Adrenal gland (tissue), 5 donors: ENCODE measurements at regions not wholly inside any gene's neighbourhood (a gene's known extent, or its start where the extent isn't known, plus 50 kb on each side); places are given as distances from the start of the nearest gene placed in this dataset.

Source experiments
- POLR2A ChIP-seq, 2 donors: fragments of 450-650 bp; IDR thresholded peaks; one replicate each; pipeline ENCODE4 v1.6.1; 2017; ENCODE audit warnings: antibody characterized with exemption in 2 of 2, mild to moderate bottlenecking in 2 of 2, moderate library complexity in 1 of 2
- TF ChIP-seq, protein P1 (sequence below), 6 experiments: fragments of 450-650 bp in 4 of 6; fragments of 200-600 bp in 2 of 6; sonication (generic) in 1 of 6; IDR thresholded peaks; 1 replicate in 5 of 6; 2 replicates in 1 of 6; pipeline versions ENCODE4 v1.5.1 to v1.8.0; 2016 to 2021; ENCODE audit warnings: antibody characterized with exemption in 6 of 6, mild to moderate bottlenecking in 2 of 6, moderate library complexity in 1 of 6
- donor health status: DM: no; HTN: no; CAD: no.

DNA sequence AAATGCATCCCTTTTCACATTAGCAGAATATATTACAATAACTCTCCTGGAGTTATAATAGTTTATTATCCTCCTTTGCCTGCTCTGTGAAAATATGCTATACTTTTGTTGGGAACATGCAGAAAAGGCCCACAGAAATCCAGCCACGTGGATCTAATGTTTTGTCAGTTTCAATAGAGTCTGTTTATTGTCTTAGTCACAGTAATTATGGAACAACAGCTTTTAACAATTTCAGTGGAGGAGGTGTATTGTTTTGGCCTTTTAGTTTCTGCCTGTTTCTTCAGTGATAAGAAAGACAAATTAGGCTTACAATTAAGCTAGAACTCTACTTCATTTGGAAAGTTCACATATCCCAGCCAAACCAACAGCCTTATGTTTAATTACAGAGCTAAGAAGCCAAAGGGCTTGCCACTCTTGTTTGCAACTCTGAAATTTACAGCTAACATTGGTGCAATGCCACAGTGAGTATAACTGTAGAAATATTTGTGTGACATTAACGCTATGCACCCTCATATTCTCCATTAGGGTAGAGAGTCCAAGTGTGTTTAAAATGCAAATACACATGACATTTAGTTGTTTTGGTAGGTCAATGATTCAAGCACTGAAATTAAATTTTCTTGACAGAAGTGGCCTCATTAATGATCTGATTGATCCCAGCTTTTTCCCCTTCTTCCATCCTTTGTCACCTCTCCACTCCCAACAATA lies 175.8 kb downstream of the USP46 start:
- TF ChIP-seq, protein P1, sequence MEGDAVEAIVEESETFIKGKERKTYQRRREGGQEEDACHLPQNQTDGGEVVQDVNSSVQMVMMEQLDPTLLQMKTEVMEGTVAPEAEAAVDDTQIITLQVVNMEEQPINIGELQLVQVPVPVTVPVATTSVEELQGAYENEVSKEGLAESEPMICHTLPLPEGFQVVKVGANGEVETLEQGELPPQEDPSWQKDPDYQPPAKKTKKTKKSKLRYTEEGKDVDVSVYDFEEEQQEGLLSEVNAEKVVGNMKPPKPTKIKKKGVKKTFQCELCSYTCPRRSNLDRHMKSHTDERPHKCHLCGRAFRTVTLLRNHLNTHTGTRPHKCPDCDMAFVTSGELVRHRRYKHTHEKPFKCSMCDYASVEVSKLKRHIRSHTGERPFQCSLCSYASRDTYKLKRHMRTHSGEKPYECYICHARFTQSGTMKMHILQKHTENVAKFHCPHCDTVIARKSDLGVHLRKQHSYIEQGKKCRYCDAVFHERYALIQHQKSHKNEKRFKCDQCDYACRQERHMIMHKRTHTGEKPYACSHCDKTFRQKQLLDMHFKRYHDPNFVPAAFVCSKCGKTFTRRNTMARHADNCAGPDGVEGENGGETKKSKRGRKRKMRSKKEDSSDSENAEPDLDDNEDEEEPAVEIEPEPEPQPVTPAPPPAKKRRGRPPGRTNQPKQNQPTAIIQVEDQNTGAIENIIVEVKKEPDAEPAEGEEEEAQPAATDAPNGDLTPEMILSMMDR (IDR thresholded peaks at IDR 0.05), result no peak
- no peak for TF ChIP-seq POLR2A (IDR thresholded peaks at IDR 0.05)
